NCI-H1694 (cell line): ENCODE measurements at regions not wholly inside any gene's neighbourhood (a gene's known extent, or its start where the extent isn't known, plus 50 kb on each side); places are given as distances from the start of the nearest gene placed in this dataset.

Source experiments
- DNase-seq: peaks from one replicate; lab custom pipeline; 2025; lab: John Stamatoyannopoulos, UW

- no peak for DNase-seq
Measured at GRCh38 chr12:4969405-4969804, 59.7 kb downstream of the KCNA1 start.

- DNase-seq, result peak; percentile 18
Measured at GRCh38 chr12:4974217-4974616, 64.5 kb downstream of the KCNA1 start.

GRCh38 chr12:4975574-4975973, 65.9 kb downstream of the KCNA1 start:
- no peak for DNase-seq

- no peak for DNase-seq
Measured at GRCh38 chr12:4977102-4977501, 66.6 kb upstream of the KCNA5 start.

- peak; percentile 94 for DNase-seq
Measured at GRCh38 chr12:4978737-4979136, 64.9 kb upstream of the KCNA5 start.

GRCh38 chr12:4979737-4980136, 63.9 kb upstream of the KCNA5 start:
- DNase-seq, result no peak

- DNase-seq, result no peak
Measured at GRCh38 chr12:4984344-4984743, 59.3 kb upstream of the KCNA5 start.

- DNase-seq, result peak; percentile 15
Measured at GRCh38 chr12:4984971-4985370, 58.7 kb upstream of the KCNA5 start.

- no peak for DNase-seq
Measured at GRCh38 chr12:4985820-4986219, 57.9 kb upstream of the KCNA5 start.

- no peak for DNase-seq
Measured at GRCh38 chr12:4987076-4988046, 56.3 kb upstream of the KCNA5 start.

- DNase-seq, result no peak
Measured at GRCh38 chr12:4991373-4991772, 52.3 kb upstream of the KCNA5 start.

GRCh38 chr12:4991801-4992200, 51.9 kb upstream of the KCNA5 start:
- no peak for DNase-seq

- DNase-seq, result no peak
Measured at GRCh38 chr12:4992871-4993270, 50.8 kb upstream of the KCNA5 start.
